ENCODE measurements at regions not wholly inside any gene's neighbourhood (a gene's known extent, or its start where the extent isn't known, plus 50 kb on each side); places are given as distances from the start of the nearest gene placed in this dataset.

GRCh38 chr9:89655990-89656657 is 51.3 kb downstream of the GADD45G start:
- Histone ChIP-seq H3K27me3 (replicated peaks) (no peaks in the 10 kb centered on the region), H3K36me3 (replicated peaks) (no peaks in the 10 kb centered on the region), H3K27ac (no peak overlapping the region), H3K4me3 (ENCODE audit: low read depth, low read length) (no peak overlapping the region)
- DNase-seq: no peak
- TF ChIP-seq CTCF (IDR thresholded peaks at IDR 0.05; ENCODE audit: low read depth, low read length, missing control alignments): no peak
- in situ Hi-C loops (cut with HindIII; ENCODE audit: low pct_ligation_motif_present, low sequenced_read_pairs): no loop called here

- Histone ChIP-seq H3K27ac (no peak overlapping the region), H3K36me3 (replicated peaks) (no peaks in the 10 kb centered on the region), H3K27me3 (replicated peaks) (no peaks in the 10 kb centered on the region), H3K4me3 (ENCODE audit: low read depth, low read length) (no peak overlapping the region)
- no peak for TF ChIP-seq CTCF (IDR thresholded peaks at IDR 0.05; ENCODE audit: low read depth, low read length, missing control alignments)
- DNase-seq: no peak
- in situ Hi-C loops (cut with HindIII; ENCODE audit: low pct_ligation_motif_present, low sequenced_read_pairs): no loop called here
Observed at GRCh38 chr9:89657295-89657694, 52.5 kb downstream of the GADD45G start.

- no peaks in the 10 kb centered on the region for H3K36me3 ChIP-seq (replicated peaks)
- H3K27me3 ChIP-seq (replicated peaks): no peaks in the 10 kb centered on the region
- TF ChIP-seq CTCF (IDR thresholded peaks at IDR 0.05; ENCODE audit: low read depth, low read length, missing control alignments): no peak
- H3K27ac ChIP-seq: no peak overlapping the region
- DNase-seq: no peak
- in situ Hi-C loops (cut with HindIII; ENCODE audit: low pct_ligation_motif_present, low sequenced_read_pairs): no loop called here
- no peak overlapping the region for H3K4me3 ChIP-seq (ENCODE audit: low read depth, low read length)
Observed at GRCh38 chr9:89657765-89658164, 53.0 kb downstream of the GADD45G start.

GRCh38 chr9:89658401-89658800 is 53.6 kb downstream of the GADD45G start:
- TF ChIP-seq CTCF (IDR thresholded peaks at IDR 0.05; ENCODE audit: low read depth, low read length, missing control alignments): no peak
- DNase-seq: no peak
- no peaks in the 10 kb centered on the region for H3K27me3 ChIP-seq (replicated peaks)
- in situ Hi-C loops (cut with HindIII; ENCODE audit: low pct_ligation_motif_present, low sequenced_read_pairs): no loop called here
- H3K36me3 ChIP-seq (replicated peaks): no peaks in the 10 kb centered on the region
- no peak overlapping the region for H3K27ac ChIP-seq
- H3K4me3 ChIP-seq (ENCODE audit: low read depth, low read length): no peak overlapping the region

GRCh38 chr9:89658931-89659330 is 54.1 kb downstream of the GADD45G start:
- no peak for TF ChIP-seq CTCF (IDR thresholded peaks at IDR 0.05; ENCODE audit: low read depth, low read length, missing control alignments)
- H3K4me3 ChIP-seq (ENCODE audit: low read depth, low read length): no peak overlapping the region
- no peak overlapping the region for H3K27ac ChIP-seq
- no peaks in the 10 kb centered on the region for H3K27me3 ChIP-seq (replicated peaks)
- in situ Hi-C loops (cut with HindIII; ENCODE audit: low pct_ligation_motif_present, low sequenced_read_pairs): no loop called here
- no peak for DNase-seq
- no peaks in the 10 kb centered on the region for H3K36me3 ChIP-seq (replicated peaks)

GRCh38 chr9:89659473-89659872 is 54.7 kb downstream of the GADD45G start:
- no peak for TF ChIP-seq CTCF (IDR thresholded peaks at IDR 0.05; ENCODE audit: low read depth, low read length, missing control alignments)
- H3K27me3 ChIP-seq (replicated peaks): no peaks in the 10 kb centered on the region
- no peak overlapping the region for H3K4me3 ChIP-seq (ENCODE audit: low read depth, low read length)
- H3K36me3 ChIP-seq (replicated peaks): no peaks in the 10 kb centered on the region
- in situ Hi-C loops (cut with HindIII; ENCODE audit: low pct_ligation_motif_present, low sequenced_read_pairs): no loop called here
- H3K27ac ChIP-seq: no peak overlapping the region
- no peak for DNase-seq

Data from brain microvascular endothelial cell (primary cell).